ENCODE measurements at regions not wholly inside any gene's neighbourhood (a gene's known extent, or its start where the extent isn't known, plus 50 kb on each side); places are given as distances from the start of the nearest gene placed in this dataset.

DNA sequence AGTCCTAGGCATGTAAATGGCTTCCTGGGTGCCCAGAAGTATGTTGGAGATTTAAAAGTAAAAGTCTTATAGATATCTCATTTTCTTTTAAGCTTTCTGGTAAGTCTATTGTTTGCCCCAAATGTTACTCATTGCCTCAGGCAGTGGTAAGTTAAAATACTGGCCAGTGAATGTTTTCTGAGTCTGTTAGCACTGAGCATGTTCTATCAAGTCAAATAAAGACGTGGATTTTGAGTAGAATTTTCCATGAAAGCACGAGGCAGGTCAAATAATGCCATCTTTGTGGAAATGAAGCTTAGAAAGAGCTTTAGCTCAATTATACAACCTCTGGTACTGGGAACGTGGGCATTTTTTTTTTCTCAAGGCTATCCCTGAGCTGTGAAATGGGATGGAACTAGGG lies 651.3 kb upstream of the ACO1 start:
- TF ChIP-seq EZH2 (IDR thresholded peaks at IDR 0.05; ENCODE audit: low read depth), result no peak
- TF ChIP-seq, protein P1, sequence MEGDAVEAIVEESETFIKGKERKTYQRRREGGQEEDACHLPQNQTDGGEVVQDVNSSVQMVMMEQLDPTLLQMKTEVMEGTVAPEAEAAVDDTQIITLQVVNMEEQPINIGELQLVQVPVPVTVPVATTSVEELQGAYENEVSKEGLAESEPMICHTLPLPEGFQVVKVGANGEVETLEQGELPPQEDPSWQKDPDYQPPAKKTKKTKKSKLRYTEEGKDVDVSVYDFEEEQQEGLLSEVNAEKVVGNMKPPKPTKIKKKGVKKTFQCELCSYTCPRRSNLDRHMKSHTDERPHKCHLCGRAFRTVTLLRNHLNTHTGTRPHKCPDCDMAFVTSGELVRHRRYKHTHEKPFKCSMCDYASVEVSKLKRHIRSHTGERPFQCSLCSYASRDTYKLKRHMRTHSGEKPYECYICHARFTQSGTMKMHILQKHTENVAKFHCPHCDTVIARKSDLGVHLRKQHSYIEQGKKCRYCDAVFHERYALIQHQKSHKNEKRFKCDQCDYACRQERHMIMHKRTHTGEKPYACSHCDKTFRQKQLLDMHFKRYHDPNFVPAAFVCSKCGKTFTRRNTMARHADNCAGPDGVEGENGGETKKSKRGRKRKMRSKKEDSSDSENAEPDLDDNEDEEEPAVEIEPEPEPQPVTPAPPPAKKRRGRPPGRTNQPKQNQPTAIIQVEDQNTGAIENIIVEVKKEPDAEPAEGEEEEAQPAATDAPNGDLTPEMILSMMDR (conservative IDR thresholded peaks at IDR 0.05), result no peak

All from PC-9 (cell line).